ENCODE measurements at regions not wholly inside any gene's neighbourhood (a gene's known extent, or its start where the extent isn't known, plus 50 kb on each side); places are given as distances from the start of the nearest gene placed in this dataset.
"Not testable (repeated sequence)": the region's sequence is repeated elsewhere in the genome, so short reads cannot be mapped to it uniquely, and the experiment has no call there.

DNA sequence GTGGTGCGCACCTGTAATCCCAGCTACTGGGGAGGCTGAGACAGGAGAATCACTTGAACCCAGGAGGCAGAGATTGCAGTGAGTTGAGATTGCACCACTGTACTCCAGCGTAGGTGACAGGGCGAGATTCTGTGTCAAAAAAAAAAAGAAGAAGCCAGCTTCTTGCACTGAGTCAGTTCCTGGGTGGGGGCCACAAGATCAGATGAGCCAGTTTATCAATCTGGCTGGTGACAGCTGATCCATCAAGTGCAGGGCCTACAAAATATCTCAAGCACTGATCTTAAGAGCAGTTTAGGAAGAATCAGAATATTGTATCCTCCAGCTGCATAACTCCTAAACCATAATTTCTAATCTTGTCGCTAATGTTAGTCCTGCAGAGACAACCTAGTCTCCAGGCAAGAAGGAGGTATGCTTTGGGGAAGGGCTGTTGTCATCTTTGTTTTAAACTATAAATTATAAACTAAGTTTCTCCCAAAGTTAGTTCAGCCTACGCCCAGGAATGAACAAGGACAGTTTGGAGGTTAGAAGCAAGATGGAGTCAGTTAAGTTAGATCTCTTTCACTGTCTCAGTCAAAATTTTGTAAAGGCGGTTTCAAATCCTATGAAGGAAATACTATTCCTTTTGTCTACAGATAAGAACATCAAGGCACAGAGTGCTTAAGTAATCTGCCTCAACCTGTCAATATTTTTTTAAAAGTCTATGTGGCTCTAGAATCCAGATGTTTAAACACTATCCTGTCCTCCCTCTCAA is 139.0 kb upstream of the NUDT4 start:
- DNase-seq (ENCODE audit: low read depth in 4 of 4, low spot score in 1 of 4), result not testable (repeated sequence)

DNA sequence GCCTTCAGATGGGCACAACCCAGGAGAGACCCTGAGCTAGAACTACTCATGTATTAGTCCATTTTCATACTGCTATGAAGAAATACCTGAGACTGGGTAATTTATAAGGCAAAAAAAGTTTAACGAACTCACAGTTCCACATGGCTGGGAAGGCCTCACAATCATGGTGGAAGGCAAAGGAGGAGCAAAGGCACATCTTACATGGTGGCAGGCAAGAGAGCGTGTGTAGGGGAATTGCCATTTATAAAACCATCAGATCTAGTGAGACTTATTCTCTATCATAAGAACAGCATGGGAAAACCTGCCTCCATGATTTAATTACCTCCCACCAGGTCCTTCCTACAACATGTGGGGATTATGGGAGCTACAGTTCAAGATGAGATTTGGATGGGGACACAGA is 137.9 kb upstream of the NUDT4 start:
- DNase-seq (ENCODE audit: low read depth in 4 of 4, low spot score in 1 of 4), result not testable (repeated sequence)

DNA sequence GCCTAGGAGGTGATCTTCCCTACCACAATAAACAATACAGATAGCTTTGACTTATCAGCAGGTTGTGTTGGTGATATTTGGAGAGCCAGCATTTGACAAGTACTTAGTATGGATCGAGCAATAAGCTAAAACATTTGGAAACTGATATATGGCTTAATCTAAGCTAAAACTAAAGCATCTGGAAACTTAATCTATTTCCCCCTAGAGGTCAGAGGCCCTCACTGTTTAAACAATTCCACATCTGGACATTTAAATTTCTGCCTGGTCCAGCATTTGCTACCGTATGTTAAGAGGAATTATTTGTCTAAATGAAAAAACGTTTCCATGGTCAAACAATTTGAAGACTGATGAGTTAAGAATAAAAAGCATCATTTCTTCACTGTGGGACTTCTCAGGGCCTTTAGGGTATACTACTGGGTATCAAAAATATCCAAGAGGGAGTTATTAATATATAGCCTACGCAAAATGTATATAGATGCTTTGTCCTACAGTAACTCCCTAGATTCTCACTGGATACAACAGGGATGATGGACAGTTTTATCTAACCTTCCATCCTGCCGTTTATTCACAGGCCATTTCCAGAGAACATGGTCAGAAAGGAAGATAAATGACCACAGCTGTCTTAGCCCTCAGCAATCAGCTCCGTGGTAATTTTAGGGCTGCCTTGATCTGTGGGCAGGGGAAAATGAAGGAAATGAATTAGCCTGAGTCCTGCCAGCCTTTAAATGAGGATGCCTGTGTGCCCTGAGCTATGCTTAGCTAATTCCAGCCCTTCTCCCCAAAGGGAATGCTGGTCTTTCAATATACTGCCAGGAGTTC is 135.4 kb upstream of the NUDT4 start:
- DNase-seq (ENCODE audit: low read depth in 4 of 4, low spot score in 1 of 4), result no peak

DNA sequence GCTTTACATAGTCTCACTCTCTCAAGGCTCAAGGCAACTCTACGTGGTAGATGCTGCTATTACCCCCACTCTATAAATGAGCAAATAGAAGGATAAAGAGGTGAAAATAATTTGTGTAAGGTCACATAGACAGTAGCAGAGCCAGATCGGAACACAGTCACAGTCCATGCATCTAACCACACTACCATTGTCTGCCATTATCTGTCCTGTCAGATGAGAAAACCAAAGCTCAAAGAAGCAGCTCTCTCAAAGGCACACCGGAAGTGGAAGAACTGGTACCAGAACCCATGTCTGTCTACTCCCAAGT is 134.4 kb upstream of the NUDT4 start:
- DNase-seq (ENCODE audit: low read depth in 4 of 4, low spot score in 1 of 4), result no peak

DNA sequence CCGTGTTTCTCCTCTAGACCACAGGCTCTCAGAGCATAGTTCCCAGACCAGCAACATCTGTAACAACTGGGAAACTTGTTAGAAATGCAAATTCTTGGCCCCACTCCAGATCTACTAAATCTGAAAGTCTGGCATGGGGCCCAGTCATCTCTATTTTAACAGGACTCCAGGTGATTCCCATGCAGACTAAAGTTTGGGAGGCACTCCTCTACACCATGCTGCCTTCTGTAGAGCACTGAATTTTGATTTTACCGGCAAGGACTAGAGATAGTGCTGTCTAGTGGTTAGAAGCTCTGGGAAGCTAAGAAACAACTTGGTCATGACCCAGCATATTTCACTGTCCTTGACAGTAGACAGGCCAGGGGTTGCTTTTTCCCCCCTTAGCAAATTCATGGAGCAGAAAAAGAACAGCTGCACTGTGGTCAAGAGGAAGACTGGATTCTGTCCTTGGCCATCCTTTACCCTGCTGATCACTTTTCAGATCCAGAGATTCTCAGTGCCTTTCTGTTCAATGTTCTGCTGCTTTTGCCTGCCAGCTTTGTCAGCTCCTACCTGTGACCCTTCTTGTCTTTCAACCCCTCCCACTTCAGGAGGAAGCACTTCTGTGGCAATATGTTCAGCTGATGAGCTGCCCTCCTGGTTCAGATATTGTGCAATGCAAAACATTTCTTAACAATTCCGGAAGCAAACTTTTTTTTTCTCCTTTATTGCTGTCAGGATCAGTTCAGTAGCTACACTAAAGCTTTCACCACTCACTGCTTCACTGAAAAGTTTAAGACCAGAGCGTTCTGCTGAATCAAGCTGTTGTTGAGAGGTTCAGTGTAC is 133.8 kb upstream of the NUDT4 start:
- no peak for DNase-seq (ENCODE audit: low read depth in 4 of 4, low spot score in 1 of 4)

DNA sequence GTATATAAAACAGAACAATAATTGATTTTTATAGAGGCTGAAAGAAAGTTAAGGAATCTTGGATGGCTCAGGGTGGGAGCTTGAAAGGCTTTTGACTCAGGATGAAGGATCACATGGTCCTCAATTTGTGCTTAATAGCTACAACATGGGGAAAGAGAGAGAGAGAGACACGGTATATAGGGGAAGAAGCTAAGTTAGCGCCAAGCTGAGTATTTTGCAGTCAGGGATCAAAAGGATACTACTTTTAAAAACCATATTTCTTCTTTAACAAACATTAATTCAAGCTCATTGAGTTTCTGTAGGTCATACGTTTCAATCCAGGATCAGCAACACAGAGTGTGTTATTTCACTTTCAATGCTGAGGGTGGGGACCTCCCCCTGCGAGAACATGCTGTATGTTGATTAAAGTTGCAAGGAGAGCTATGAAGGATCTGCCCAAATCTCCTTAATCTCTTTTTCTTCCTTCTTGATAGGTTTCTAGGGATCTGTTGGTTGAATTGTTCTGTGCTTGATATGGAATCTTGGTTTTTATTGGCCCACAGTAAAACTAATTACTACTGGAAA is 133.1 kb upstream of the NUDT4 start:
- no peak for DNase-seq (ENCODE audit: low read depth in 4 of 4, low spot score in 1 of 4)

GRCh38 chr12:93245543-93245942 is 132.2 kb upstream of the NUDT4 start:
- no peak for DNase-seq (ENCODE audit: low read depth in 4 of 4, low spot score in 1 of 4)

DNA sequence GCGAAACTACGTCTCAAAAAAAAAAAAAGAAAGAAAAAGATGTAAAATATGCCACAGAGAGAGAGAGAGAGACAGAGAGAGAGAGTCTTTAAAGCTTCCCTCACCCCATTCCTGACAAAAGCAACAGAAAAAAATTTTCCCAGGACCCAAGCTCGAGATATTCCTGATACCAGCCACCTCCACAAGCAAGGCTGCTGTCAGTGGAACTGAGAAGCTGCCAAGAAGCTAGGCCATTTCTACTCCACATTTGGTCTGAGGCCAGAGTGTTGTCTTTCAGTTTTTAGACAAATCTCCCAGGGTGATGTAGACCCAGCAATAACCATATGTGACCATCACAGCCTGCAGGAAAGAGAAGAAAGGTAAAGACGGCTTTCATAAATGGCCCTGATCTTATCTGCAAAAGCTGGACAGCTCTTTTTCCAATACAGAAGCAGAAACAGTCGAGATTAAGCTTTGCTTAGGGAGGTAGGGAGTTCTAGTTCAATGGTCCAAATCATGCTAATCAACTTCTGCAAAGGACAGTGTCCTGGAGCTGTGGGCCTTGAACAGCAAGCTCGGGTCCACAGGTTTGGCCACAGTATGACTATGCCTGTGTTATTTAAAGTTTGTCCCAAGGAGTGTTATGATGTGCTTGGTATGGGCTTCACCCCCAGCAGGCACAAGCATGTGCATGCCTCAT is 130.3 kb upstream of the NUDT4 start:
- no peak for DNase-seq (ENCODE audit: low read depth in 4 of 4, low spot score in 1 of 4)

DNA sequence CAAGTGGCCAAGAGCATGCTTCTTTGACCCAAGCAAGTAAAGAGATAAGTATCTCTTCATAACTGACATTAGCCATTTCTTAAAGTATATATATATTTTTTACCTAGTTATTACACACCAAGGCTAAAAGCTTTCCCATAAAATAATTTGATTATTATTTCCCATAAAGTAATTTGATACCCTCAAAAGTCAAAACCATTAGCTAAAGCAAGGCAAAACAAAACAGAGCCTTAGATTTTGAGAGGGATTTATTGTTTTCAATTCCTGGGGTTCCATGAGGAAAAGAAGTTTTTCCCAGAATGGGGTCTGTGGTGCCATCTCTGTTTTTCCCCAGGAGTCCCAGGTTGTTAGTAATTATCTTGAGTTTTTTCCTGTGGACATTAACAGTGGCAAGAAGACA is 125.5 kb upstream of the NUDT4 start:
- DNase-seq (ENCODE audit: low read depth in 4 of 4, low spot score in 1 of 4), result no peak

- no peak for DNase-seq (ENCODE audit: low read depth in 4 of 4, low spot score in 1 of 4)
These were observed 122.8 kb upstream of the NUDT4 start for GRCh38 chr12:93254911-93255310.

- no peak for DNase-seq (ENCODE audit: low read depth in 4 of 4, low spot score in 1 of 4)
These were observed 121.3 kb upstream of the NUDT4 start for GRCh38 chr12:93256256-93256969.

GRCh38 chr12:93261505-93262094 is 116.1 kb upstream of the NUDT4 start:
- DNase-seq (ENCODE audit: low read depth in 4 of 4, low spot score in 1 of 4), result no peak

DNA sequence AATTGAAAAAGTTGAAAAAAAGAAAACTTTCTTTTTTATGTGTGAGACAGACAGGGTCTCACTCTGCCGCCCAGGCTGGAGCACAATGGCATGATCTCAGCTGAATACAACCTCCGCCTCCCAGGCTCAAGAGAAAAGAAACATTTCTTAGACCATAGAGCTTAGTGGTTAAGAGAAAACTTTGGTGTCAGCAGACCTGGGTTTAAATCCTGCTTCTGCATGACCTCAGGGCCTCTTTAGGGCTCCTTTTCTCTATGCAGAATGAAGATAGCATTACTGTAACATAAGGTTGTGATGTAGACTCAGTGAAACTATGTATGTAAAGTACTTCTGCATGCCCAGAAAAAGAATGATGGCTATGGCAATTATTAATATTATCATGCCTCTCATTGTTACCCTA is 104.7 kb upstream of the NUDT4 start:
- DNase-seq (ENCODE audit: low read depth in 4 of 4, low spot score in 1 of 4), result no peak

DNA sequence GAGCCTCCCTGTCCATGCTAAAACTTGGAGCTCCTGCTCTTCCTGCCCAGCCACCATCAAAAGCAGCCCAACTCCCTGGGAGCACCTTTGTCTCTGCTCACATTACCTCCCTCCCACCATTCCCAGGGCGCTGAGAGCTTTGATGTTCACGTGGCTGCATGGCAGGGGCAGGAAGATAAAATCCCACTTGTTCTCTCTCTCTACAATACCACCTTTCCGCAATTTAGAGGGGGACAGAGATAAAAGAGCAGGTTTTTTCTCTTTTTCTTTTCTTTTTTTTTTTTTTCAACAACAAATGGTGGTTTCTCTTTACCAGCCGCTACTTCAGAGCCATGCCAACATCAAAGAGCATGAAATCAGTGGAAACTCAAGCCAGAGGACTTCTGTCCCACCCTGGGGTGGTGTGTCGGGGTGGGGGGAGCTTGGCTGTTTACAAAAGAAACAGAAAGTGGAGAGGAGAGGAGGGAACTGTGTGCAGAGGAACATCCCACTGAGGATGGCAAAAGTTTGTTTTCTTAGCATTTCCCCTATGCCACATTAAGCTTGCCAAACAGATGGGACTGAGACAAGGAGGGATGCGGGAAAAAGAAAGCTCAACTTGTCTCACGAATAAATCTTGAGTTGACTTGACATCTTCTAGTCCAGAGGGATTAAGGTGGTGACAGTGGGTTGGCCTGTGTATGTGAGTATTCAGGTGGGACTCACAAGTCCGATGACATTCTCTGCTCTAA is 103.7 kb upstream of the NUDT4 start:
- no peak for DNase-seq (ENCODE audit: low read depth in 4 of 4, low spot score in 1 of 4)

DNA sequence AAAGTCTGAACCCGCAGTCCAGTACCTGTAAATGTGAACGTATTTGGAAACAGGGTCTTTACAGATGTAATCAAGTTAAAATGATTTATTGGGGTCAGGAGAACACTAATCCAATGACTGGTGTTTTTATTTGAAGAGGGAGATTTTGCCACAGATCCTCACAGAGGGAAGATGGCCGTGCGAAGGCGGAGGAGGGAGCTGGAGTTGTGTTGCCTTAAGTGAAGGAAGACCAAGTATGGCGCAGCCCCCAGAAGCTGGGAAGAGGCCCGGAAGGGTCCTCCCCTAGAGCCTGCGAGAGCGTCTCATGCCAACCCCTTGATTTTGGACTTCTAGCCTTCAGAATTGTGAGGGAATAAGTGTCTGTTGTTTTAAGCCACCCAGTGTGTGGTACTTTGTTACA is 102.8 kb upstream of the NUDT4 start:
- no peak for DNase-seq (ENCODE audit: low read depth in 4 of 4, low spot score in 1 of 4)

DNA sequence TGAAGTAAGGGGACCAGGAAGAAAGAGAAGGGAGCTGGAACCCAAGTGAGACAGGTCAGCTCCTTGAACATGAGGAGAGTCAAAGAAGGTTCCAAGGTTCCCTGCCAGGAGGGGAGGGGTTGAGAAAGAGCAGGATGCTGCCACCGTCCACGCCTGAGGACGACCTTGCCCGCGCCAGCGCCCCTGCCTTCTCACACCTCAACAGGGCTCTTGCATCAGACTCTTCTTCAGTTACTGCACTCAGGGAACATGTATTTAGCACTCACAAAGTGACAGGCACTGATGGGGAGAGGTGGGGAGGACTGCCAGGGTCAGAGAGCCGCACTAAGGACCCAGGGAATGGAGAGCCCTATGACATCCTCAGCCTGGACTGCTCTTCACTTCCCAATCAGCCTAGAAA is 102.1 kb upstream of the NUDT4 start:
- DNase-seq (ENCODE audit: low read depth in 4 of 4, low spot score in 1 of 4), result no peak

DNA sequence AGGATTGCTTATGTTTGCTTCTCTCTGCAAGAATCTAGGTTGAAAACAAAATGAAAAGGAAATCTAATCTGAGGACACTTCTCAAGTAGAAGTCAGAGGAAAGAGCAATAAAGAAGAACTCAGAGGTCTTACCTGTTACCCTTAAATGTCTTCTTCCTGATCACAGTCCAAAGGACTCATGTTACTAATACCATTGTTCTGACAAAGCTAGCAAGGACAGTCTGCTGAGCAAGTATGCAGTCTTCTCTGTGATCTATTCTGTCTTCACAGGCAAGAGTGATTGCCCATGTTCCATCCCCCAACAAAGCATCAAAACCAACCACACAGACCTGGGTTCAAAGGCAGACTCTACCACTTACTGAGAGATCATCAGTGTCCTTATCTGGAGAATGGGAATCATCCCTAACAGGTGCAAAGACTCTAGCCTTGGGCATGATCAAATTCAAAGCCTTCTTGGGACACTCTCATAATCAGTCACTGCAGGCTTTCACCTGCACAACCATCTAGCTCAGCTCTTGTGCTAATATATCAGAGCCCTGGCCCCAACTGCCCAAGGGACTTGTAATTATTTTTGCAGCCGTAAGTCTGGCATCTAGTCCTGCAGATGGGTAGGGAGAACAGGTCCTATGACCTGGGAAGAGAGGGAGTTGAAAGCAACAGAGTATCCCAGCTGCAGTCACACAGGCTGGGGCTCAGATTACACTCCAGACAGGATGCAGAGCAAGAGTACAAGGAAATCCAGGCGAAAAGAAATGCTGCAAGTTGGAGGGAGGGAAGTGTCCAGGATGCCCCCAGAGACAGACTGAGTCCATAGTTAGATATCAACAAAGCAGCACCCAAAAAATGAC is 97.9 kb upstream of the NUDT4 start:
- DNase-seq (ENCODE audit: low read depth in 4 of 4, low spot score in 1 of 4), result no peak

DNA sequence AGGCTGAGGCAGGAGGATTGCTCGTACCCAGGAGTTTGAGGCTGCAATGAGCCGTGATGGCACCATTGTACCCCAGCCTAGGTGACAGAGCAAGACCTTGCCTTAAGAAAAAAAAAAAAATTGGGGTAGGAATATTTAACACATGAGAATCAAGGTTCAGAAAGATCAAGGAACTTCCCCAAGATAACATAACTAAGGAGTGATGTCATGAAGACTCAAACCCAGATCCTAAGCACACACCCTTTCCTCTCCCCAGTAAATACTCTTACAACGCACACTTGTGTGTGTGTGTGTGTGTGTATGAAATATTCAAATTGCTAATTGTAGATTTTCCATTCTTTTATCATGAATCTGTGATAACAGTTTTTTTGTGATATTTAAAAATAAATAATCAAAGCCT is 90.6 kb upstream of the NUDT4 start:
- DNase-seq (ENCODE audit: low read depth in 4 of 4, low spot score in 1 of 4), result no peak
